ENCODE measurements at regions not wholly inside any gene's neighbourhood (a gene's known extent, or its start where the extent isn't known, plus 50 kb on each side); places are given as distances from the start of the nearest gene placed in this dataset.
A peak's percentile ranks its signal among the peaks of the same experiment; 100 is the strongest.

- no peak for TF ChIP-seq JUN (IDR thresholded peaks at IDR 0.05; ENCODE audit: borderline replicate concordance, insufficient read depth, insufficient read length, low read depth)
- TF ChIP-seq GATA2 (IDR thresholded peaks at IDR 0.05; ENCODE audit: insufficient read depth, insufficient read length, low read depth, low read length): no peak
- no peak for TF ChIP-seq EZH2 (IDR thresholded peaks at IDR 0.05; ENCODE audit: borderline replicate concordance, low read depth, low read length, severe bottlenecking)
- TF ChIP-seq POLR2AphosphoS5 (IDR thresholded peaks at IDR 0.05; ENCODE audit: insufficient read depth, low read depth, low read length): no peak
- no peak for TF ChIP-seq CTCF (IDR thresholded peaks at IDR 0.05; ENCODE audit: extremely low read depth in 1 of 2, insufficient read depth in 1 of 2, low read depth in 1 of 2, low read length in 2 of 2)
- TF ChIP-seq MAX (IDR thresholded peaks at IDR 0.05; ENCODE audit: insufficient read depth, insufficient read length): no peak
- no peak for TF ChIP-seq FOS (IDR thresholded peaks at IDR 0.05; ENCODE audit: borderline replicate concordance, insufficient read depth, low read length)
- no peaks in the 10 kb centered on the region for H3K9me1 ChIP-seq (replicated peaks; ENCODE audit: control insufficient read depth, extremely low read depth, insufficient read depth, low read length)
- no peaks in the 10 kb centered on the region for H3K9me3 ChIP-seq (replicated peaks; ENCODE audit: control insufficient read depth, insufficient read depth, low read length)
- no TSS peak for BruUV-seq (replicated peaks)
- no peak overlapping the region for H3K4me2 ChIP-seq (ENCODE audit: insufficient read depth, low read length)
- POLR2A ChIA-PET: no interaction called here
- intact Hi-C loops (cut with micrococcal nuclease): no loop called here
- no peaks in the 10 kb centered on the region for H3K79me2 ChIP-seq (ENCODE audit: control insufficient read depth, insufficient read depth, low read length)
- H3K36me3 ChIP-seq (ENCODE audit: control insufficient read depth in 2 of 2, extremely low read depth in 1 of 2, insufficient read depth in 2 of 2, low read length in 2 of 2): no peaks in the 10 kb centered on the region
- H3K27me3 ChIP-seq (ENCODE audit: control insufficient read depth in 2 of 2, insufficient read depth in 2 of 2, low read length in 2 of 2): no peaks in the 10 kb centered on the region
- FAIRE-seq (no peak), DNase-seq (ENCODE audit: low read depth, low spot score) (peak; percentile 19)
- dilution Hi-C loops (cut with MboI; ENCODE audit: extremely low pct_ligation_motif_present, low sequenced_read_pairs): no loop called here
- H4K20me1 ChIP-seq (replicated peaks; ENCODE audit: control insufficient read depth, extremely low read depth, insufficient read depth, low read length): no peaks in the 10 kb centered on the region
- CTCF ChIA-PET: no interaction called here
- no peak overlapping the region for H3K4me3 ChIP-seq (replicated peaks in 1 of 3; ENCODE audit: insufficient read depth in 1 of 3, low read depth in 1 of 3, low read length in 3 of 3)
- no peak overlapping the region for H3K9ac ChIP-seq (replicated peaks; ENCODE audit: extremely low read depth, insufficient read depth, low read length)
- H3K27ac ChIP-seq (ENCODE audit: insufficient read depth, low read depth, low read length): no peak overlapping the region
- no peak overlapping the region for H2AFZ ChIP-seq (ENCODE audit: low read depth, low read length)
- H3K4me1 ChIP-seq (ENCODE audit: control insufficient read depth, extremely low read depth, insufficient read depth, low read length): no peaks in the 10 kb centered on the region
Measured at GRCh38 chr5:103621548-103621930, 59.0 kb upstream of the NUDT12 start.

All from endothelial cell of umbilical vein (primary cell).